Neural progenitor cell (in vitro differentiated cells): ENCODE measurements at regions not wholly inside any gene's neighbourhood (a gene's known extent, or its start where the extent isn't known, plus 50 kb on each side); places are given as distances from the start of the nearest gene placed in this dataset.

Experiments used
- DNase-seq: peaks from one replicate; pipeline ENCODE4 v3.0.0-alpha.2; 2016; ENCODE audit warnings: low spot score
- H2AFZ ChIP-seq: fragments of 200-600 bp; sonication (generic); replicated peaks from 2 replicates; pipeline ENCODE4 v1.6.1; 2016; ENCODE audit warnings: antibody characterized with exemption
- H3F3A ChIP-seq: fragments of 200-600 bp; sonication (generic); 2 replicates; pipeline ENCODE4 v1.6.1; 2016; ENCODE audit warnings: antibody characterized with exemption, low read depth
- H3K27ac ChIP-seq: fragments of 200-600 bp; sonication (generic); 2 replicates; pipeline ENCODE4 v1.5.1; 2016; ENCODE audit warnings: mild to moderate bottlenecking
- H3K27me3 ChIP-seq: fragments of 200-600 bp; sonication (generic); 2 replicates; pipeline ENCODE4 v1.6.1; 2016; ENCODE audit warnings: mild to moderate bottlenecking, moderate library complexity
- H3K36me3 ChIP-seq: fragments of 200-600 bp; sonication (generic); 2 replicates; pipeline ENCODE4 v1.5.1; 2016
- H3K4me1 ChIP-seq: fragments of 200-600 bp; sonication (generic); 2 replicates; pipeline ENCODE4 v1.6.1; 2016; ENCODE audit warnings: mixed run types
- H3K4me2 ChIP-seq: fragments of 200-600 bp; sonication (generic); 2 replicates; pipeline ENCODE4 v1.6.1; 2016
- H3K4me3 ChIP-seq: fragments of 200-600 bp; sonication (generic); 2 replicates; pipeline ENCODE4 v1.5.1; 2016
- H3K79me2 ChIP-seq: fragments of 200-600 bp; sonication (generic); 2 replicates; pipeline ENCODE4 v1.6.1; 2016; ENCODE audit warnings: low read depth
- H3K9ac ChIP-seq: fragments of 200-600 bp; sonication (generic); 2 replicates; pipeline ENCODE4 v1.6.1; 2016
- H3K9me3 ChIP-seq: fragments of 200-600 bp; sonication (generic); 2 replicates; pipeline ENCODE4 v1.5.1; 2016; ENCODE audit warnings: low read depth
- H4K20me1 ChIP-seq: fragments of 200-600 bp; sonication (generic); 2 replicates; pipeline ENCODE4 v1.6.1; 2016; ENCODE audit warnings: low read depth
- H3K27ac Mint-ChIP-seq: 3 replicates; pipeline ENCODE4 v1.8.0; 2021; ENCODE audit warnings: mixed read lengths
- H3K27me3 Mint-ChIP-seq: 2 replicates; pipeline ENCODE4 v1.8.0; 2022; ENCODE audit warnings: low read depth, mild to moderate bottlenecking, inconsistent platforms, moderate library complexity, mixed read lengths; ENCODE audit not compliant: insufficient read depth
- H3K36me3 Mint-ChIP-seq: 3 replicates; pipeline ENCODE4 v1.8.0; 2021; ENCODE audit warnings: mixed read lengths
- H3K4me1 Mint-ChIP-seq: 3 replicates; pipeline ENCODE4 v1.8.0; 2021; ENCODE audit warnings: mixed read lengths
- H3K4me3 Mint-ChIP-seq: 3 replicates; pipeline ENCODE4 v1.8.0; 2021; ENCODE audit warnings: mild to moderate bottlenecking, moderate library complexity, mixed read lengths
- H3K9me3 Mint-ChIP-seq: 3 replicates; pipeline ENCODE4 v1.8.0; 2020; ENCODE audit warnings: mixed read lengths
- CTCF ChIP-seq: fragments of 200-600 bp; sonication (generic); IDR thresholded peaks from 2 replicates; pipeline ENCODE4 v1.5.1; 2017; ENCODE audit warnings: antibody characterized with exemption, mild to moderate bottlenecking
- EZH2 ChIP-seq: fragments of 200-600 bp; sonication (generic); IDR thresholded peaks from 2 replicates; pipeline ENCODE4 v1.6.1; 2017; ENCODE audit warnings: antibody characterized with exemption, mild to moderate bottlenecking, moderate library complexity
- EZH2phosphoT487 ChIP-seq: fragments of 200-600 bp; sonication (generic); IDR thresholded peaks from 2 replicates; pipeline ENCODE4 v1.6.1; 2017; ENCODE audit warnings: antibody characterized with exemption

- H3K27ac ChIP-seq = no peak overlapping the region
- no peaks in the 10 kb centered on the region for H3K27me3 ChIP-seq
- H3K9me3 Mint-ChIP-seq = peaks cover 2% of the 10 kb centered on the region
- DNase-seq = no peak
- H3K4me3 Mint-ChIP-seq = no peak overlapping the region
- H3K4me2 ChIP-seq = no peak overlapping the region
- no peaks in the 10 kb centered on the region for H3K9me3 ChIP-seq
- H3K4me1 Mint-ChIP-seq = no peaks in the 10 kb centered on the region
- H3F3A ChIP-seq = no peaks in the 10 kb centered on the region
- H3K27me3 Mint-ChIP-seq = no peaks in the 10 kb centered on the region
- H3K9ac ChIP-seq = no peak overlapping the region
- H3K27ac Mint-ChIP-seq = no peak overlapping the region
- H3K4me3 ChIP-seq = no peak overlapping the region
- H3K4me1 ChIP-seq = peaks cover 4% of the 10 kb centered on the region
- H4K20me1 ChIP-seq = no peaks in the 10 kb centered on the region
- H3K36me3 Mint-ChIP-seq = no peaks in the 10 kb centered on the region
- H3K36me3 ChIP-seq = no peaks in the 10 kb centered on the region
- no peak overlapping the region for H2AFZ ChIP-seq
- no peaks in the 10 kb centered on the region for H3K79me2 ChIP-seq
- TF ChIP-seq EZH2 (no peak), CTCF (no peak), EZH2phosphoT487 (no peak)
These were observed 131.0 kb upstream of the CXXC4 start for GRCh38 chr4:104625706-104626105.

DNA sequence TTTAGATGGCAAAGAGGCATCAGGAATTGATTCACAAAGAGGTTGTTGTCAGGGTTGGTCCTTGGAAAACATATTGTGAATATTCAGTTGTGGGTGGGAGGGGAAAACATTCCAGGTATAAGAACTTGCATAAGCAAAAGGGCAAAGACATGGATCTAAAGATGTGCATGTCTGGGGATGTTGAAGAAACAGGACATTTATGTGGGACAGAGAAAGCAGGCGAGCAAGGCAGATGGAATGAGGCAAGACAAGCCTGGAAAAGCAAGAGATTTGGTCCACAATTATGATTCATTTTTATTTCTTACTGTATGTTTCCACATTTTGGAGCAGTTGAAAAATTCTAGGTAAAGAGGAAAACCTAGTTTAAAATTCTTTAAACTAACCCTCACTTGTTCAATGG, 134.9 kb upstream of the CXXC4 start:
- Mint-ChIP-seq H3K9me3 (no peaks in the 10 kb centered on the region), H3K36me3 (no peaks in the 10 kb centered on the region), H3K4me1 (peaks cover 2% of the 10 kb centered on the region), H3K4me3 (no peak overlapping the region), H3K27me3 (no peaks in the 10 kb centered on the region), H3K27ac (no peak overlapping the region)
- Histone ChIP-seq H3K27me3 (no peaks in the 10 kb centered on the region), H3K79me2 (no peaks in the 10 kb centered on the region), H3K4me3 (no peak overlapping the region), H4K20me1 (no peaks in the 10 kb centered on the region), H3K27ac (no peak overlapping the region), H2AFZ (no peak overlapping the region), H3K4me2 (no peak overlapping the region), H3F3A (peaks cover 12% of the 10 kb centered on the region), H3K9me3 (no peaks in the 10 kb centered on the region), H3K9ac (no peak overlapping the region), H3K4me1 (peaks cover 32% of the 10 kb centered on the region), H3K36me3 (no peaks in the 10 kb centered on the region)
- DNase-seq = no peak
- TF ChIP-seq CTCF (no peak), EZH2 (no peak)

DNA sequence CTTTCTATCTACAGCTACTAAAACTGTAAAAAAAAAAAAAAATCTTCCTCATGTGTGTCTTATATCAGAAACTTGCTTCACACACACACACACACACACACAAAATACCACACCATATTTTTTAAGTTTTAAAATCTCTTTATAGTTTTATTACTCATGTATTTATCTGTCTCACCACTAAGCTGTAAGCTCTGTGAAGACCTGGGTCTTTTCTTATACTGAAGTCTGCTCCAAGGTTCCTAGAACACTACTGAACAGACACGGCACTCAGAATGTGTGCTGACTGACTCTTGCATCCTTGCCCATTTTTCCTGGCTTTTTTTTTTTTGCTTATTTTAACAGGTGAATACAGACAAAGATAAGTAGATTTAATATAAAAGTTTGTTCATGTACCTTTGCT, 135.6 kb upstream of the CXXC4 start:
- Histone ChIP-seq H3F3A (peaks cover 12% of the 10 kb centered on the region), H4K20me1 (no peaks in the 10 kb centered on the region), H3K9ac (no peak overlapping the region), H3K4me1 (peaks cover 32% of the 10 kb centered on the region), H3K4me2 (no peak overlapping the region), H3K27ac (no peak overlapping the region), H3K79me2 (no peaks in the 10 kb centered on the region), H3K9me3 (no peaks in the 10 kb centered on the region), H3K36me3 (no peaks in the 10 kb centered on the region), H3K27me3 (no peaks in the 10 kb centered on the region), H3K4me3 (no peak overlapping the region), H2AFZ (no peak overlapping the region)
- Mint-ChIP-seq H3K27me3 (no peaks in the 10 kb centered on the region), H3K9me3 (no peaks in the 10 kb centered on the region), H3K4me3 (no peak overlapping the region), H3K27ac (no peak overlapping the region), H3K36me3 (no peaks in the 10 kb centered on the region), H3K4me1 (peaks cover 2% of the 10 kb centered on the region)
- TF ChIP-seq EZH2 (no peak), EZH2phosphoT487 (no peak), CTCF (no peak)
- DNase-seq = no peak

DNA sequence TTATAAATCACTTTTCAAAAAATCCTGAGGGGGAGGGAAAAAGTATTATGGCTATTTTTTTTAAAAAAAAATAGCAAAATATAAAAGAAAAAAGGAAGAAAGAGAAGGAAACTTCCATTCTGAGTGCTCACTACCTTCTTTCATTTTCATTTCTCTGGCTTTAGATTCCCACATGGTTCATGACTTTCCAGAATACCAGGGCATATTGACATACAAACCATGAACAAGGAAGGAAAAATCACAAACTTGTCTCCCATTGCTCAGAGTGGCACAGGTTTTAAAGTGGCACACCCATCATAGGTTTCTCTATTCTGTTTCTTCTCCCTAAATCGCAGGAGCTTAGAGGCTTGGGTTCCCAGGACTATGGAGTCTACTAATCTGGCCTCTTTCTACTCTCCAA, 136.3 kb upstream of the CXXC4 start:
- DNase-seq = no peak
- H3K4me1 Mint-ChIP-seq = peaks cover 2% of the 10 kb centered on the region
- H3K36me3 ChIP-seq = no peaks in the 10 kb centered on the region
- H3K4me3 Mint-ChIP-seq = no peak overlapping the region
- no peak overlapping the region for H3K9ac ChIP-seq
- H3K4me3 ChIP-seq = no peak overlapping the region
- no peaks in the 10 kb centered on the region for H3K27me3 Mint-ChIP-seq
- no peaks in the 10 kb centered on the region for H3K9me3 ChIP-seq
- no peak overlapping the region for H3K4me2 ChIP-seq
- no peaks in the 10 kb centered on the region for H3K36me3 Mint-ChIP-seq
- no peaks in the 10 kb centered on the region for H3K79me2 ChIP-seq
- H3K27ac Mint-ChIP-seq = no peak overlapping the region
- no peaks in the 10 kb centered on the region for H4K20me1 ChIP-seq
- no peaks in the 10 kb centered on the region for H3K27me3 ChIP-seq
- H3K27ac ChIP-seq = no peak overlapping the region
- H3K4me1 ChIP-seq = peaks cover 32% of the 10 kb centered on the region
- TF ChIP-seq CTCF (no peak), EZH2 (no peak), EZH2phosphoT487 (no peak)
- H2AFZ ChIP-seq = no peak overlapping the region
- H3K9me3 Mint-ChIP-seq = no peaks in the 10 kb centered on the region
- H3F3A ChIP-seq = peaks cover 12% of the 10 kb centered on the region
